ENCODE measurements at regions not wholly inside any gene's neighbourhood (a gene's known extent, or its start where the extent isn't known, plus 50 kb on each side); places are given as distances from the start of the nearest gene placed in this dataset.

- no peak for TF ChIP-seq EZH2 (IDR thresholded peaks at IDR 0.05; ENCODE audit: borderline replicate concordance, control insufficient read depth, low read depth, low read length)
- no peak for TF ChIP-seq EGR1 (IDR thresholded peaks at IDR 0.05; ENCODE audit: borderline replicate concordance in 1 of 2, low read depth in 2 of 2, low read length in 2 of 2)
- no peak for TF ChIP-seq CBX5 (IDR thresholded peaks at IDR 0.05; ENCODE audit: low read depth)
- TF ChIP-seq EP300 (IDR thresholded peaks at IDR 0.05; ENCODE audit: borderline replicate concordance in 1 of 2, control insufficient read depth in 1 of 2, low read depth in 2 of 2, low read length in 2 of 2) = no peak
- TF ChIP-seq POLR2AphosphoS5 (IDR thresholded peaks at IDR 0.05; ENCODE audit: low read length) = no peak
- no peak for TF ChIP-seq SMARCA5 (IDR thresholded peaks at IDR 0.05)
- no peak for TF ChIP-seq REST (IDR thresholded peaks at IDR 0.05; ENCODE audit: low read depth, low read length)
- TF ChIP-seq CTCF (IDR thresholded peaks at IDR 0.05 in 2 of 3, conservative IDR thresholded peaks at IDR 0.05 in 1 of 3; ENCODE audit: control insufficient read depth in 2 of 3, extremely low read depth in 1 of 3, insufficient read depth in 1 of 3, low read depth in 3 of 3, low read length in 3 of 3) = no peak
- no peak for TF ChIP-seq FOXK2 (IDR thresholded peaks at IDR 0.05)
- TF ChIP-seq JUNB (IDR thresholded peaks at IDR 0.05) = peak; percentile 61; the same call in 1 of the 2 replicates
- no peak for TF ChIP-seq MXI1 (IDR thresholded peaks at IDR 0.05; ENCODE audit: low read depth, low read length)
- peak; percentile 34 for TF ChIP-seq MYC (IDR thresholded peaks at IDR 0.05; ENCODE audit: insufficient read depth, insufficient read length, insufficient replicate concordance, low read length, severe bottlenecking)
- no peak for TF ChIP-seq TAF1 (IDR thresholded peaks at IDR 0.05; ENCODE audit: borderline replicate concordance, low read depth, low read length)
Observed at GRCh38 chr12:92434607-92435025, 268.2 kb upstream of the PLEKHG7 start.

All from GM12878 (cell line).